Parathyroid adenoma (tissue), 2 donors: ENCODE measurements at regions not wholly inside any gene's neighbourhood (a gene's known extent, or its start where the extent isn't known, plus 50 kb on each side); places are given as distances from the start of the nearest gene placed in this dataset.

Source experiments
- H2AFZ ChIP-seq: fragments of 300-600 bp; sonication (generic); one replicate; pipeline ENCODE4 v1.7.0; 2017; ENCODE audit warnings: antibody characterized with exemption, mild to moderate bottlenecking
- H3K27ac ChIP-seq: fragments of 300-600 bp; sonication (generic); one replicate; pipeline ENCODE4 v1.7.0; 2017
- H3K27me3 ChIP-seq: fragments of 300-600 bp; sonication (generic); one replicate; pipeline ENCODE4 v1.7.0; 2017; ENCODE audit warnings: low read length; ENCODE audit not compliant: control insufficient read depth, insufficient read depth
- H3K36me3 ChIP-seq: fragments of 300-600 bp; sonication (generic); one replicate; pipeline ENCODE4 v1.7.0; 2017; ENCODE audit warnings: low read length; ENCODE audit not compliant: control insufficient read depth, insufficient read depth
- H3K4me1 ChIP-seq: fragments of 300-600 bp; sonication (generic); one replicate; pipeline ENCODE4 v1.7.0; 2017; ENCODE audit warnings: control low read depth
- H3K4me2 ChIP-seq: fragments of 300-600 bp; sonication (generic); one replicate; pipeline ENCODE4 v1.7.0; 2017; ENCODE audit warnings: low read length
- H3K4me3 ChIP-seq: fragments of 300-600 bp; sonication (generic); one replicate; pipeline ENCODE4 v1.7.0; 2017; ENCODE audit warnings: low read depth, low read length
- H3K79me2 ChIP-seq: fragments of 300-600 bp; sonication (generic); one replicate; pipeline ENCODE4 v1.7.0; 2017; ENCODE audit warnings: control low read depth
- H3K9ac ChIP-seq: fragments of 300-600 bp; sonication (generic); one replicate; pipeline ENCODE4 v1.7.0; 2017; ENCODE audit warnings: mild to moderate bottlenecking
- H3K9me3 ChIP-seq: fragments of 300-600 bp; sonication (generic); one replicate; pipeline ENCODE4 v1.7.0; 2017; ENCODE audit warnings: low read length; ENCODE audit not compliant: control insufficient read depth
- TF ChIP-seq, protein P1 (sequence below): fragments of 300-600 bp; sonication (generic); IDR thresholded peaks from one replicate; pipeline ENCODE4 v1.7.0; 2017; ENCODE audit warnings: antibody characterized with exemption, mild to moderate bottlenecking
- donor health status: primary hyperparathyroidism.

DNA sequence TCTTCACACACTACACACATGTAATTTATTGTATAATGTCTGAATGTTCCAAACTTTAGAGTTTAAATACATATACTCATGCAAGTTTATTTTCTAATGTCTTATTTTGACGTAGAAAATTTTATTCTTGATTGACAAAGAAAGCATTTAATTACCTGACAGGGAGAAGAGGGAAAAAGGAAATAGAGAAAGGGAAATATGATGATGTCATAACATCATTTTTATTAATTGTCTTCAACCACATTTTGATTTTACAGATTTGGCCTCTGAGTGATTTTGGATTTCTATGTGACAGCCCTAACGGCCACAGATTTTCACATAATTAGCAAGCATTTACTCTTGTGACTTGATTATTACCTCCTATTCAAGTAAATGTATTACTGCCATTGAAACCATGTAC, 106.1 kb upstream of the FSTL4 start:
- TF ChIP-seq, protein P1, sequence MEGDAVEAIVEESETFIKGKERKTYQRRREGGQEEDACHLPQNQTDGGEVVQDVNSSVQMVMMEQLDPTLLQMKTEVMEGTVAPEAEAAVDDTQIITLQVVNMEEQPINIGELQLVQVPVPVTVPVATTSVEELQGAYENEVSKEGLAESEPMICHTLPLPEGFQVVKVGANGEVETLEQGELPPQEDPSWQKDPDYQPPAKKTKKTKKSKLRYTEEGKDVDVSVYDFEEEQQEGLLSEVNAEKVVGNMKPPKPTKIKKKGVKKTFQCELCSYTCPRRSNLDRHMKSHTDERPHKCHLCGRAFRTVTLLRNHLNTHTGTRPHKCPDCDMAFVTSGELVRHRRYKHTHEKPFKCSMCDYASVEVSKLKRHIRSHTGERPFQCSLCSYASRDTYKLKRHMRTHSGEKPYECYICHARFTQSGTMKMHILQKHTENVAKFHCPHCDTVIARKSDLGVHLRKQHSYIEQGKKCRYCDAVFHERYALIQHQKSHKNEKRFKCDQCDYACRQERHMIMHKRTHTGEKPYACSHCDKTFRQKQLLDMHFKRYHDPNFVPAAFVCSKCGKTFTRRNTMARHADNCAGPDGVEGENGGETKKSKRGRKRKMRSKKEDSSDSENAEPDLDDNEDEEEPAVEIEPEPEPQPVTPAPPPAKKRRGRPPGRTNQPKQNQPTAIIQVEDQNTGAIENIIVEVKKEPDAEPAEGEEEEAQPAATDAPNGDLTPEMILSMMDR: no peak
- no peaks in the 10 kb centered on the region for H3K36me3 ChIP-seq
- H3K27ac ChIP-seq: no peak overlapping the region
- no peaks in the 10 kb centered on the region for H3K4me1 ChIP-seq
- H3K4me3 ChIP-seq: no peak overlapping the region
- H2AFZ ChIP-seq: no peak overlapping the region
- no peaks in the 10 kb centered on the region for H3K27me3 ChIP-seq
- no peak overlapping the region for H3K9ac ChIP-seq
- H3K4me2 ChIP-seq: no peak overlapping the region
- no peaks in the 10 kb centered on the region for H3K9me3 ChIP-seq
- H3K79me2 ChIP-seq: no peaks in the 10 kb centered on the region

DNA sequence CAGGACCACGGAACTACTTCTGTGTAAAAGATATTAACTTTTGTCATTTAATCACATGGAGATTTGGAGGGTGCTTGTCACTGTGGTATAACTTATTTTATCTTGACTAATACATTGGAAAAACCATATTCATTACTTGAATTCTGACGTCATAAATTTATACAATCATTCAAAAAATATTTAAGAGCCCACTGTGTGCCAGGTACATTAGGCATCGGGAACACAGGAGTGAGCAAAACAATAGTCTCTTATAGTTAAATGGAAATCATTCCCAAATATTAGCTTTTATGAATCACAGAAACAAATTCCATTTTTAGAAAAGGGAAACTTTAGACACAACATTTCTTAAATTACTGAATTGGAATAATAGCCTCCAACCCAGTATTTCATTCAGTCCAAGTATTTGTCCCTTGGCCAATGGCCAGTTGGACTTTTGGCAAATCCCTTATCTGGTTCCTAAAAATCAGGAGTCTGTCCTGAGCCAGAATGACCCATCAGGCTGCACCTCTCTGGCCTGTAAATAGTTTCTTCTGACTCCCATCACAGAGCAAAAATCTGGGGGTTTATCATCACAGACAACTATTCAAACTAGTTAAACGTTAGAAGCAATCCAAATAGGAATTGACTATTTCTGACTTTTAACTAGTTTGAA, 104.3 kb upstream of the FSTL4 start:
- H3K9ac ChIP-seq: no peak overlapping the region
- no peaks in the 10 kb centered on the region for H3K4me1 ChIP-seq
- H2AFZ ChIP-seq: no peak overlapping the region
- H3K79me2 ChIP-seq: no peaks in the 10 kb centered on the region
- no peaks in the 10 kb centered on the region for H3K27me3 ChIP-seq
- no peaks in the 10 kb centered on the region for H3K9me3 ChIP-seq
- TF ChIP-seq, protein P1: no peak
- no peak overlapping the region for H3K27ac ChIP-seq
- no peaks in the 10 kb centered on the region for H3K36me3 ChIP-seq
- no peak overlapping the region for H3K4me2 ChIP-seq
- H3K4me3 ChIP-seq: no peak overlapping the region

DNA sequence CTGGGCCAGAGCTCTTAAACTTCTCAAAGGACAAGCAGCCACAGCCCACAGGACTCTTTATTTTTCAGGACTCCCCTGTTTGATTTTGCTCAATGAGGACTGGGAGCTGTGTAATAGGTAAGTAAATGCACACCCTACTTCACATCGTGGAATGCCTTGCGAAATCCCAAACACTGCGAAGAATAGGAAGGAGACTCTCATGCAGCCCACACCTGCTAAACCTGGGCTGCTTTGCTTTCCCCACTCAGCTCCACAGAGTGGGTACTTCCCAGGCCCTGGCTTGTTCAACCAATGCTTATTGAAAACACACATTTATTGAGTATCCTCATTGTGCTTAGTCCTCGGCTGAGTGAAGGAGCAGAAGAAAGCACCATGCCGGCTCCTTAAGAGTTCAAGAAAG, 103.3 kb upstream of the FSTL4 start:
- Histone ChIP-seq H3K79me2 (no peaks in the 10 kb centered on the region), H2AFZ (no peak overlapping the region), H3K36me3 (no peaks in the 10 kb centered on the region), H3K9ac (no peak overlapping the region), H3K4me3 (no peak overlapping the region), H3K27ac (no peak overlapping the region), H3K4me1 (no peaks in the 10 kb centered on the region), H3K27me3 (no peaks in the 10 kb centered on the region), H3K9me3 (no peaks in the 10 kb centered on the region), H3K4me2 (no peak overlapping the region)
- TF ChIP-seq, protein P1: no peak

DNA sequence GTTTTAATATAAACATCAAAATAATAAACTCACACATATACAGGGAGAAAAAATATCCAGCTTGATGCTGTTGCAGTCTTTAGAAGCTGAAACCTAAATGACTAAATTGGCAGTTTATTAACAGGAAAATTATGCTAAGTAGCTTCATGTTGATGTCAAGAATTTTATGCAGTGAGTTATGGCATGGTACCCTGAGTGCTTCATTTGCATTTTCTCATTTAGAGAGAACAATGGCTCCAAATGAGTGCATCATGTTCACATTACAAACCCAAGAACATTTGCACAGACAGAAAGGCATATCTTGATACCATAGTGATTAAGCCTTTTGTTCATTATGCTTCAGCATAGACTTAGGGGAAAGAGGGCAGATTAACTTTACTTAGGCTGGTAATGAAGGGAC, 102.9 kb upstream of the FSTL4 start:
- Histone ChIP-seq H3K4me1 (no peaks in the 10 kb centered on the region), H3K9me3 (no peaks in the 10 kb centered on the region), H3K27ac (no peak overlapping the region), H3K79me2 (no peaks in the 10 kb centered on the region), H3K4me2 (no peak overlapping the region), H3K36me3 (no peaks in the 10 kb centered on the region), H3K27me3 (no peaks in the 10 kb centered on the region), H3K4me3 (no peak overlapping the region), H3K9ac (no peak overlapping the region), H2AFZ (no peak overlapping the region)
- TF ChIP-seq, protein P1: no peak
